Right lobe of liver (tissue), 6 donors: ENCODE measurements at regions not wholly inside any gene's neighbourhood (a gene's known extent, or its start where the extent isn't known, plus 50 kb on each side); places are given as distances from the start of the nearest gene placed in this dataset.

Source experiments
- ATAC-seq, 4 donors: fragments of 200-7000 bp; cut with Tn5 transposase; one replicate each; pipeline ENCODE4 v1.9.1; 2020; ENCODE audit warnings: mild to moderate bottlenecking in 4 of 4, moderate library complexity in 4 of 4
- DNase-seq, 3 donors: peaks; one replicate each; pipeline ENCODE4 v3.0.0-alpha.2; 2020
- H3K27ac ChIP-seq, 3 donors: fragments of 200-600 bp; one replicate each; pipeline ENCODE4 v1.8.0; 2022
- H3K27me3 ChIP-seq, 2 donors: fragments of 200-600 bp; one replicate each; pipeline ENCODE4 v1.8.0; 2022
- H3K36me3 ChIP-seq, 4 donors: fragments of 200-600 bp; sonication (generic) in 1 of 4; one replicate each; pipeline versions ENCODE4 v1.5.1 to v1.8.0; 2017 to 2022; ENCODE audit warnings: control low read depth in 1 of 4
- H3K4me1 ChIP-seq, 4 donors: fragments of 200-600 bp; sonication (generic) in 1 of 4; one replicate each; pipeline versions ENCODE4 v1.5.1 to v1.8.0; 2017 to 2022; ENCODE audit warnings: control low read depth in 1 of 4
- H3K4me3 ChIP-seq, 3 donors: fragments of 200-600 bp; one replicate each; pipeline ENCODE4 v1.8.0; 2022
- H3K9me3 ChIP-seq, 4 donors: fragments of 200-600 bp; sonication (generic) in 1 of 4; one replicate each; pipeline versions ENCODE4 v1.5.1 to v1.8.0; 2017 to 2022; ENCODE audit warnings: control low read depth in 1 of 4
- CTCF ChIP-seq, 4 donors: fragments of 200-600 bp in 3 of 4; fragments of 450-650 bp in 1 of 4; IDR thresholded peaks; one replicate each; pipeline versions ENCODE4 v1.5.1 to v1.8.0; 2016 to 2022; ENCODE audit warnings: antibody characterized with exemption in 4 of 4, mild to moderate bottlenecking in 2 of 4
- POLR2A ChIP-seq: fragments of 450-650 bp; IDR thresholded peaks from one replicate; pipeline ENCODE4 v1.6.1; 2017; ENCODE audit warnings: antibody characterized with exemption, mild to moderate bottlenecking
- WGBS: methylation state at CpG from one replicate; pipeline ENCODE4 v1.1.6; 2018; ENCODE audit warnings: low coverage, low lambda C conversion rate; ENCODE audit not compliant: insufficient coverage; ENCODE audit errors: missing lambda C conversion rate; 5-methylcytosine and 5-hydroxymethylcytosine counted together
- intact Hi-C, 2 donors: fragments of 100-400 bp; cut with DNase I; formaldehyde crosslinking; loops; one replicate each; pipeline versions ENCODE4 v1.11.2 to v1.14.1; 2022
- donor health status: DM: no; HTN: yes; CAD: no.
- donor health status: DM: no; HTN: no; CAD: no.
- donor health status: DM: no; HTN: no; CAD: no.
- donor health status: DM: no; HTN: yes; CAD: no.
- donor health status: DM: no; HTN: yes; CAD: no.

GRCh38 chr13:33494596-33495204 is 209.1 kb upstream of the STARD13 start:
- Histone ChIP-seq H3K27ac (peak overlapping the region in 1 of 3 donors; percentile 0), H3K9me3 (no peaks in the 10 kb centered on the region), H3K4me3 (no peak overlapping the region), H3K36me3 (no peaks in the 10 kb centered on the region), H3K27me3 (no peaks in the 10 kb centered on the region), H3K4me1 (no peaks in the 10 kb centered on the region)
- intact Hi-C loops: no loop called here
- 74% methylated on average over 3 of the region's 4 CpGs for WGBS
- ATAC-seq (peak; percentile 35 to 85 (median 62)), DNase-seq (no peak)
- no peak for TF ChIP-seq CTCF (IDR thresholded peaks at IDR 0.05)
- TF ChIP-seq POLR2A: no peak

GRCh38 chr13:33496336-33496735 is 210.8 kb upstream of the STARD13 start:
- intact Hi-C loops: no loop called here
- TF ChIP-seq CTCF (IDR thresholded peaks at IDR 0.05): no peak
- ATAC-seq (no peak), DNase-seq (no peak)
- H3K36me3 ChIP-seq: no peaks in the 10 kb centered on the region
- no peaks in the 10 kb centered on the region for H3K9me3 ChIP-seq
- H3K4me1 ChIP-seq: no peaks in the 10 kb centered on the region
- no peak overlapping the region for H3K27ac ChIP-seq
- H3K4me3 ChIP-seq: no peak overlapping the region
- no peaks in the 10 kb centered on the region for H3K27me3 ChIP-seq

GRCh38 chr13:33497146-33497845 is 211.7 kb upstream of the STARD13 start:
- no peaks in the 10 kb centered on the region for H3K36me3 ChIP-seq
- H3K9me3 ChIP-seq: no peaks in the 10 kb centered on the region
- WGBS: 69% methylated on average over 4 of the region's 4 CpGs
- intact Hi-C loops: no loop called here
- no peak overlapping the region for H3K4me3 ChIP-seq
- no peak for DNase-seq
- H3K27ac ChIP-seq: no peak overlapping the region
- no peaks in the 10 kb centered on the region for H3K4me1 ChIP-seq
- TF ChIP-seq CTCF (IDR thresholded peaks at IDR 0.05): no peak
- no peak for TF ChIP-seq POLR2A
- no peaks in the 10 kb centered on the region for H3K27me3 ChIP-seq
- peak in 1 of 4 donors; percentile 18 for ATAC-seq

- no peaks in the 10 kb centered on the region for H3K4me1 ChIP-seq
- ATAC-seq: no peak
- H3K36me3 ChIP-seq: no peaks in the 10 kb centered on the region
- intact Hi-C loops: no loop called here
- H3K9me3 ChIP-seq: no peaks in the 10 kb centered on the region
- H3K27me3 ChIP-seq: no peaks in the 10 kb centered on the region
- WGBS: 100% methylated on average over 1 of the region's 1 CpG
- DNase-seq: no peak
- TF ChIP-seq POLR2A (no peak), CTCF (IDR thresholded peaks at IDR 0.05) (no peak)
- no peak overlapping the region for H3K4me3 ChIP-seq
- no peak overlapping the region for H3K27ac ChIP-seq
Measured at GRCh38 chr13:33508060-33508459, 222.5 kb upstream of the STARD13 start.
